HG02610 (cell line): ENCODE measurements at regions not wholly inside any gene's neighbourhood (a gene's known extent, or its start where the extent isn't known, plus 50 kb on each side); places are given as distances from the start of the nearest gene placed in this dataset.
"Not testable (repeated sequence)": the region's sequence is repeated elsewhere in the genome, so short reads cannot be mapped to it uniquely, and the experiment has no call there.

Experiments used
- ATAC-seq: cut with Tn5 transposase; IDR thresholded peaks from one replicate; pipeline ENCODE4 v1.9.1; 2021; ENCODE audit warnings: mild to moderate bottlenecking, moderate library complexity; ENCODE audit not compliant: unreplicated experiment

DNA sequence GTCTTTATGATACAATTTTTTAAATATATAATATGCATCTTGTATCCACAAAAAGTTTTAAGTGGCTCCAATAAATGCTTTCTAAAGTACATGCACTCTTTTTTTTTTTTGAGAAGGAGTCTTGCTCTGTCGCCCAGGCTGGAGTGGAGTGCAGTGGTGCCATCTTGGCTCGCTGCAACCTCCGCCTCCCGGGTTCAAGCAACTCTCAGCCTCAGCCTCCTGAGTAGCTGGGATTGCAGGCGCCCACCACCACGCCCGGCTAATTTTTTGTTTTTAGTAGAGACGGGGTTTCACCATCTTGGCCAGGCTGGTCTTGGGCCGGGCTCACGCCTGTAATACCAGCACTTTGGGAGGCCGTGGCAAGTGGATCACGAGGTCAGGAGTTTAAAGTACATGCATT lies 832.8 kb upstream of the MIR17HG start:
- not testable (repeated sequence) for ATAC-seq

GRCh38 chr13:90518417-90518816 lies 829.1 kb upstream of the MIR17HG start:
- no peak for ATAC-seq

DNA sequence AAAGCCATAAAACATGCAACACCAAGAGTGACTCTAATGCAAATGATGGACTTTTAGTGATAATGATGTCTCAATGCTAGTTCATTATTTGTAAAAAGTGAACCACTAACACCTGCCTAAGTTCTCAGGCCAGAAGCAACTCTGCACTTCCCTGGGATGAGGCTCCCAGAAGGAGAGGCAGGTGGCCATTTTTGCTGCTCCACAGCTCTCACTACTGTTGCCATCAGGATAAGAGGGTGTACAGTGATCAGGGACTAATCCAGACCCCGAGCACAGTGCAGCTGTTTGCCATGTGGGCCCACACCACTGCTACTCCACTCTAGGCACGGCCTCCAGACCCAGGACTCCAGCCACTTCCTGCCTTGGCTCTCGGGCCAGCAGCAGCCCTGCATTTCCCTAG lies 828.3 kb upstream of the MIR17HG start:
- no peak for ATAC-seq

DNA sequence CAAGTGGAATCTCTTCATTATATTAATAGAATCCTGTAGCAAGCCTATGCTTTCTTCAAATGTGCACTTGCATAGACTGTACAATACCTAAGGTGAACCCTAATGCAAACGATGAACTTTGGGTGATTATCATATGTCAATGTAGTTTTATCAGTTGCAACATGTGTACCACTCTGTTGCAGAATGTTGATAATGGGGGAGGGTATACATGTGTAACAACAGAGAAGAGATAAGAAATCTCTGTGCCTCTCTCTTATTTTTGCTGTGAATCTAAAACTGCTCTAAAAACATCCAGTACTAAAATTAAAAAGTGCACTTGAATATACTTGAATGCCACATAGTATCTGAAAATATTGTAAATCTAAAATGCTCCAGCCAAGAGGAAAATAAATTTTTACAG lies 820.8 kb upstream of the MIR17HG start:
- no peak for ATAC-seq

GRCh38 chr13:90531744-90532143 lies 815.7 kb upstream of the MIR17HG start:
- no peak for ATAC-seq

- no peak for ATAC-seq
These were observed 814.5 kb upstream of the MIR17HG start for GRCh38 chr13:90532861-90533492.

DNA sequence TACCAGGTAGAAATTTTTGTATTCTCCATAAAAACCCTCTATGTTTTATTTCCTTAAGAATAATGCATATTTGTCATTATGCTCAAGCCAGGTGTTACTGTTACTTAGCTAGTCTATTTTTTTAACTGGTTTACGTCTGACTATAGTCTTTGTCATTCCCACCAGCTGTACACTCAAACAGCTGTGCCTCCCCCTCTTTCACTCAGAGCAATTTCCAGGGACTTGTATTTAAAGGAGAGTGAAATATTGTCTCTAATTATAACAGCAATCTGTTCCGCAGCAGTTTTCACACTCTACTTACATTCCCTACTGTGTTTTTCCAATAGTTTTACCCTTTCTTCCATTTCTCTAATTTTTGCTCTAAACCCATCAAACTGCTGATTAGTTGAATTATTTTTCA lies 813.6 kb upstream of the MIR17HG start:
- no peak for ATAC-seq

- no peak for ATAC-seq
These were observed 812.7 kb upstream of the MIR17HG start for GRCh38 chr13:90534617-90535370.

GRCh38 chr13:90535421-90535820 lies 812.1 kb upstream of the MIR17HG start:
- no peak for ATAC-seq

DNA sequence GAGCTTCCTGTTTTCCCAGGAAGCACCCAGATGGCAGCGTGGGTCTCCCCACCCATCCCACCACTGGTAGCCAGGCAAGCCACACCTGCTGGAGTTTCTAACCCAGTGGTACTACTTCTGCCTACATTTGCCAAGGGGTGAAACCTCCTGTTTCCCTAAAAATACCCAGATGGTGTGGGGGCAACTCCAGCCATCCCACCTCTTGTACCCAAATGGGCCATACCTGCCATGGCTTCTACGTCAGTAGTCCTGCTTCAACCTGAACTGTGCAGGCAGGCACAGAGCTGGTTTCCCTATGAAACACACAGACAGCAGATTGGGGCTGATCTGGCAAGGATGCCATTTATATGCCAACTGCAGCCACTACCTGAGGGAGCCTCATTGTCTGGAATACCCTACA lies 809.4 kb upstream of the MIR17HG start:
- ATAC-seq: no peak

- no peak for ATAC-seq
These were observed 806.1 kb upstream of the MIR17HG start for GRCh38 chr13:90541346-90541745.

- ATAC-seq: no peak
These were observed 804.5 kb upstream of the MIR17HG start for GRCh38 chr13:90542959-90543505.

DNA sequence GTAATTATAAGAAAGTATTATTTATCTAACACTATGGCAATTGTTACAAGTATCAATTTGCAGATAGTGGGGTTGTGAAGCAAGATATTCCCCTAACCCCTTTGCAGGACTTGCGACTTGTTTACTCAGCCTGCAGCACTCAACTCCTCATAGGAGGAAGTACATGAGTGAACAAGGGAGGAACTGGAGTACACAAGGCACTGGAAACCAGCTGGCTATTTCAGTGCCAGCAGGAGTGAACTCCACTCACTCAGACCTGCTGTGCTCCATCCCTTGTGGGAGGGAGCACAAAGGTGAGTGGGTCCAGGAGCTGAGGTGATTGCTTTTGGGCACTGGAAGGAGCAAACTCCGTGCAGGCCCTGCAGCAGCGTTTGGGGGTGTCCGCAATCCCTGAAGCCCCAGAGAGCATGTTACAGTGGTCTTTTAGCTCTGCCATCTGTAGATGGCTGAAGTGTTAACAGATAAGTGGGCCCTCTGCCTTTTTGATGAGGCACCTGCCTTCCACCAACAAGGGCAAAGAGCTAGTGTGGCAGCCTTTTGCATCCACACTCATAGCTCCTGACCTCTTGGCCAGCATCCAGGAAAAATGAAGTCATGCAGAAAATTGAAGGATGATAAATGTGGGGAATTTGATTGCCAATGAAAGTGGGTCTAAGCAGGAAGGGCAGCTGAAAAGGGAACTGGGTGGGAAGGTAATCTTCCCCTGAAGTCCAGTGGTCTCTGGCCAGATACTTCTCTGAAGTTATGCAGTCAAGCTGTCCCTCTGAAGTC lies 802.2 kb upstream of the MIR17HG start:
- ATAC-seq: no peak

GRCh38 chr13:90547272-90547790 lies 800.2 kb upstream of the MIR17HG start:
- no peak for ATAC-seq

DNA sequence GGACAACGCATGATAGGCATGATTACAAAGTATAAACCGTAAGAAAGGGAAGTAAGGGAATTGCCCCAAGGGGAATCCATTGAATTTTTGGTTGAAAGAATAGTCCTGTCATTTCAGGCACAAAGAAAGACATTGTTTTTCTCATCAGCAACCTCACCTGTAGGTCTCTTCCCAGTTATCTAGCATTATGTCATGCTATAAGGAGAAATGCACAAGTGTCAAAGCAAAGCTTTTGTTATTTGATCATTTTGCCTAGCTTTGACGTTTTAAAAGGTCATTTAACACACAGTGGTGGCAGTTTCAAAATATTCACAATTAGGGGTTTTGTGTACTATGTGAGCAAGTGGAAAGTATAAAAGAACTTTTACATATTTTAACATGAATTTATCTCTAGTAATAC lies 796.2 kb upstream of the MIR17HG start:
- ATAC-seq: no peak

DNA sequence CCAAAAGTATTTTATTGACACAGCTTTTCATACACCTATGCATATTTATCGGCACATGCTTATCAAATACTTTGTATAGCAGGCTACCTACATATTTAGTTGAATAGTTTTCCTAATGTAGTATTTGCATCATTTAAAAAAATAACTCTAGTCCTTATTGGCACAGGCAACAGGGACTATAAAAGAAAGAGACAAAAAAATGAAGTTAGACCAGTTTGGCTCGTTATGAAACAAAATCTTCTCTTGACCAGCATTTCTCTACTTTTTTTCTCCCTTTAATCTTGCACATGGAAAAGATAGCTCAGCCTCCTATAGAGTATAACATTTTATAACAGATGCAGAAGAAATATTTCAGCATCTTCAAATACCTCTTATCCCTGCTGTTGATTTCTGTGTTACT lies 794.8 kb upstream of the MIR17HG start:
- ATAC-seq: no peak

DNA sequence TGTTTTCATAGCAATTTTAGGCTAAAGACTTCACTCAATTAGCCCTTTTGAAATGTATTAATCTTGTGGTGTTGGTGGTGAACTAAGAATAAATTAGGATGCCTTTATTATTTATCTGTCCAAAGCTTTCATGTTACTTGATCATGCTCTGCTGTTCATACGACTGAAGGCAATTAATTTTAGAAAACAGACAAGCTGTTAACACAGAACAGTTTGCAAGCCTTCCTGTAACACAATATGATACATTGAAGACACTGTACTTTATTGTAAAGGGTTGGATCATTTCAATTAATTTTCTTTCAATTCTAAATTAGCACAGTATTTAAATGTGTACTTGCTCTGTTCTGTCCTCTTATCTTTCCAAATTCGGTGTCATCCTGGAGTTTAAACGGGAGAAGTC lies 794.3 kb upstream of the MIR17HG start:
- ATAC-seq: no peak

DNA sequence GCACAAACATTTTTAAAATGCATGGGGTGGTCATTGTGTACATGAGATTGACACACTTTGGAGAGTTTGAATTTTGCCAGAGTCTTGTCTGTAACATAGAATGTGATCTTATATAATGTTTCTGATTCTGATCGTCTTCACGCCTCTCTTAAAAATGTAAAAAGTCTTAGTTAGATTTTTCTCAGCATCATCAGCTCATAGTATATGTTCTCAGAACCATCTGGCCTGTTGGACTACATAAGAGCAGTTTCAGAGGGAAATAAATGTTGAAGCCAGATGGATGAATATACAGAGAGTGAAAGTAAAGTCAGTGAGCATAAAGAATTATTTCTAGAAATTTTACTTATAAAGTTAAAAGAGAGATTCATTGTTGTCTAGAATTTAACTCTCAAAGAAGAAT lies 789.9 kb upstream of the MIR17HG start:
- ATAC-seq: no peak

DNA sequence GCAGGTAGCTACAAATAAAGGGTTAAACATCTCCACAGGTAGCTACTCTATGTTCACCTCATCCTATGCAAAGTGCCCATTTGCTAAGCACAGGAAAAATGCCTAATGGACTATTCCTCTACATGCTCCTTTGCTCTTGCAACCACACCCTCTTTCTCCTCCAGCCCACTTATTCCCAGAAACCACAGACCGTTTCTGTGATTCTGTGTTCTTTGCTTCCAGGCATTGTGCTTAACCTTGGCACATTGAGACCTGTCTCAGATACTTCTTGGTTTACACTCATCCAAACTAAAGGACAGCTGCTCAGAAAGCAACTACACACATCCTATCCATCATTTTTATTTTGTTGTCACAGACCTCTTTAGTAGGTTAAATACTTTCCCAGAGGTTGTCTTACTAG lies 785.0 kb upstream of the MIR17HG start:
- ATAC-seq: no peak

- no peak for ATAC-seq
These were observed 783.4 kb upstream of the MIR17HG start for GRCh38 chr13:90564096-90564495.

DNA sequence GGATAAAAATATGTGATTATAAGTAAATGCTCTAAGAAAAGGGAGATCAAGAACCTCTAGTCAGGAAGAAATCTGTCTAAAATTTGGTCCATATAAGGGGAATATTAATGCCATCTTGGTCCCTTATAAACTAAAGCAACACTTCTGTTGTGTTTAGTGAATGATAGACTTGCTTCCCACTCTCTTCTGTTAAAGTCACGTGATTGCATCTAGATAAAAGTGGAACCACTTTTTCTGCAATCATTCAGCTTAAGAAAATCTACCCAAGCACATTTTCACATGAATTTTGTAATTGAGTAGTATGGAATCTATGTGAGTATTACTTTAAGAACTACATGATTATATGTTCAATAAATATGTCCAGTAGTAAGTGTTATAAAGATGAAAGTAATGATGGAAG lies 782.9 kb upstream of the MIR17HG start:
- ATAC-seq: no peak
